Nephron (organoid): ENCODE measurements at regions not wholly inside any gene's neighbourhood (a gene's known extent, or its start where the extent isn't known, plus 50 kb on each side); places are given as distances from the start of the nearest gene placed in this dataset.
"Not testable (repeated sequence)": the region's sequence is repeated elsewhere in the genome, so short reads cannot be mapped to it uniquely, and the experiment has no call there.

Experiments
- H3K27ac Mint-ChIP-seq, 3 experiments: 2 replicates each; pipeline ENCODE4 v1.8.0; 2020; ENCODE audit warnings: mixed read lengths in 3 of 3, mild to moderate bottlenecking in 2 of 3, moderate library complexity in 1 of 3
- H3K27me3 Mint-ChIP-seq: 2 replicates; pipeline ENCODE4 v1.8.0; 2021; ENCODE audit warnings: low read depth, mild to moderate bottlenecking, moderate library complexity, mixed read lengths
- H3K36me3 Mint-ChIP-seq: 2 replicates; pipeline ENCODE4 v1.8.0; 2020; ENCODE audit warnings: low read depth, mixed read lengths
- H3K4me1 Mint-ChIP-seq: 2 replicates; pipeline ENCODE4 v1.8.0; 2020; ENCODE audit warnings: mixed read lengths
- H3K4me3 Mint-ChIP-seq, 3 experiments: 2 replicates each; pipeline ENCODE4 v1.8.0; 2020; ENCODE audit warnings: mild to moderate bottlenecking in 3 of 3, mixed read lengths in 3 of 3, moderate library complexity in 2 of 3
- H3K9me3 Mint-ChIP-seq: 2 replicates; pipeline ENCODE4 v1.8.0; 2020; ENCODE audit warnings: mixed read lengths
- CTCF ChIP-seq, 3 experiments: fragments of 200-600 bp; sonication (generic); IDR thresholded peaks; one replicate each; pipeline ENCODE4 v1.5.0; 2021; ENCODE audit warnings: antibody characterized with exemption in 3 of 3; ENCODE audit not compliant: unreplicated experiment in 3 of 3

- no peak overlapping the region for H3K27ac Mint-ChIP-seq
- no peak overlapping the region for H3K4me3 Mint-ChIP-seq
- H3K4me1 Mint-ChIP-seq: peaks cover under 1% of the 10 kb centered on the region
- H3K9me3 Mint-ChIP-seq: peaks cover 31% of the 10 kb centered on the region
- peaks cover 8% of the 10 kb centered on the region for H3K36me3 Mint-ChIP-seq
- no peak for TF ChIP-seq CTCF (IDR thresholded peaks at IDR 0.05; ENCODE audit: unreplicated experiment in 3 of 3)
- no peaks in the 10 kb centered on the region for H3K27me3 Mint-ChIP-seq
Measured at GRCh38 chr3:18195836-18196235, 229.3 kb downstream of the SATB1 start.

DNA sequence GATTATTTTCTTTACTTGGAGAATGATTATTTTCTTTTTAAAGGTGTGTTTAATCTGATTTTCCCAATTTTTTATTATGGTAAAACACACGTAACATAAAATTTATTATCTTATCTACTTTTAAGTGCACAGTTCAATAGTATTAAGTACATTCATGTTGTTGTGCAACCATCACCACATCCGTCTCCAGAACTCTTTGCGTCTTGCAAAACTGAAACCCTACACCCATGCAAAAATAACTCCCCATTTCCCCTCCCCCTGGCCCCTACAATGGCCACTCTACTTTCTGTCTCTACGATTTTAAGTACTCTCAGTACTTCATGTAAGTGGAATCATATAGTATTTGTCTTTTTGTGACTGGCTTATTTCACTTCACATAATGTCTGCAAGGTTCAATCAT is 230.7 kb downstream of the SATB1 start:
- Mint-ChIP-seq H3K4me3 (no peak overlapping the region), H3K36me3 (peaks cover 8% of the 10 kb centered on the region), H3K4me1 (peaks cover 13% of the 10 kb centered on the region), H3K27me3 (no peaks in the 10 kb centered on the region), H3K27ac (no peak overlapping the region), H3K9me3 (peaks cover 24% of the 10 kb centered on the region)
- no peak for TF ChIP-seq CTCF (IDR thresholded peaks at IDR 0.05; ENCODE audit: unreplicated experiment in 3 of 3)

DNA sequence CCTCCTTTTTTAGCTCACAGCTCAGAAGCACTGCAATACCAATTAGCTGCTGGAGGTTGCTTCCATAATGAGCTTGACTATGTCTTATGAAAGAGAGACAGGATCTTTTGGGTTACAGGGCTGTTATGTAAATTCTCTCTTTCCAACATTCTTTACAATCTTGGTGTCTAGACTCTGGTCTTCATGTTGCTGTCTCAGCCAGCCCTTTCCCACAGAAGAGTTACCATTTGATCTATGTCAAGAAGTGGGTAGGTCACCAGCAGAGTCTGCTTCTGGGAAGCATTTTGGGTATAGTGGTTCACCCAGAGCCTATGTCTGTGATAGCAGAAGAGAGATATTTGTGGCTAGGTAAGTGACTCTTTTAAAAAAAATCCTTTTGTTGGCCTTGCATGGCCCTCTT is 234.5 kb downstream of the SATB1 start:
- Mint-ChIP-seq H3K9me3 (peaks cover 3% of the 10 kb centered on the region), H3K36me3 (no peaks in the 10 kb centered on the region), H3K27me3 (no peaks in the 10 kb centered on the region), H3K4me3 (no peak overlapping the region), H3K4me1 (peaks cover 26% of the 10 kb centered on the region), H3K27ac (peak overlapping the region in 1 of 3 experiments; percentile 7)
- TF ChIP-seq CTCF (IDR thresholded peaks at IDR 0.05; ENCODE audit: unreplicated experiment in 3 of 3): no peak

- no peaks in the 10 kb centered on the region for H3K36me3 Mint-ChIP-seq
- no peak overlapping the region for H3K4me3 Mint-ChIP-seq
- peaks cover under 1% of the 10 kb centered on the region for H3K9me3 Mint-ChIP-seq
- H3K27me3 Mint-ChIP-seq: no peaks in the 10 kb centered on the region
- peak overlapping the region; percentile 4 to 79 (median 60) for H3K27ac Mint-ChIP-seq
- H3K4me1 Mint-ChIP-seq: peaks cover 26% of the 10 kb centered on the region
- no peak for TF ChIP-seq CTCF (IDR thresholded peaks at IDR 0.05; ENCODE audit: unreplicated experiment in 3 of 3)
Measured at GRCh38 chr3:18189282-18190050, 235.7 kb downstream of the SATB1 start.

DNA sequence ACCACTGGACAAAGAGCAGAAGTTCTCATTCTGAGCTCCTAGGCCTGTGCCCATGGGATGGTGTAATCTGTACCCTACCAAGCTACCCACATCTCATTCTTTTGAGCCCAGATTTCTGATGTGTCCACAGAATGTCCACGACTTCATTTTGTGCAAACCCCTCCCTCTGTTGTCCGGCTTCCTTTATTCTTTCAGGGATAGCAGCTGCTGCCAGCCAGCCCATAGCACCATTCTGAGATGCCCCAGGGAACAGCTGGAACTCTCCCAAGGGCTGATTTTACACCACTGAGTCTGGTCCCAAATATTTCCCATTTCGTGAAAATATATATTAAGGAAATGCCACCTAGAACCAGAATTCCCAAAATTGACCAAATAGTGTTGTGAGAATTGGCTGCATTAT is 236.6 kb downstream of the SATB1 start:
- H3K4me3 Mint-ChIP-seq: no peak overlapping the region
- H3K9me3 Mint-ChIP-seq: no peaks in the 10 kb centered on the region
- H3K27ac Mint-ChIP-seq: peak overlapping the region; percentile 4 to 79 (median 39)
- peaks cover 26% of the 10 kb centered on the region for H3K4me1 Mint-ChIP-seq
- H3K36me3 Mint-ChIP-seq: no peaks in the 10 kb centered on the region
- H3K27me3 Mint-ChIP-seq: no peaks in the 10 kb centered on the region
- no peak for TF ChIP-seq CTCF (IDR thresholded peaks at IDR 0.05; ENCODE audit: unreplicated experiment in 3 of 3)

DNA sequence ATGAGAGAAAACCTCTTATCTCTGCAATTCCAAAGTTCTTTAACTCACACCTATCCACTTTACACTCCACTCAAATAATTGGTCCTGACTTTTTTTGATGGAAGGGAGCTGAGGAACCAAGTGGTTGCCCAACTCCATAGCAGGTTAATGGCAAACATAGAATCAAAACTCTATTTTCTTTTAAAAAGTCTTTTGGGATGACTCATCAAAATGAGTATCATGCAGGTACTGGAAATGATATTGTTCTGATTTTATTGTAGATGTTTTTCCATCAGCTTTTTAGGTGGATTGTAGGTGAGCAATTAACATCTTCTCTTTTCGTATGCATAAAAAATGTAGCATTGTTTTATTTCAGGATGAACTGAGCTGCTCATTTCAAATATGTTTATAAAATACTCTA is 239.5 kb downstream of the SATB1 start:
- no peak overlapping the region for H3K4me3 Mint-ChIP-seq
- H3K9me3 Mint-ChIP-seq: no peaks in the 10 kb centered on the region
- TF ChIP-seq CTCF (IDR thresholded peaks at IDR 0.05; ENCODE audit: unreplicated experiment in 3 of 3): no peak
- no peaks in the 10 kb centered on the region for H3K27me3 Mint-ChIP-seq
- H3K27ac Mint-ChIP-seq: no peak overlapping the region
- no peaks in the 10 kb centered on the region for H3K36me3 Mint-ChIP-seq
- peaks cover 23% of the 10 kb centered on the region for H3K4me1 Mint-ChIP-seq

GRCh38 chr3:18182923-18183322 is 242.2 kb downstream of the SATB1 start:
- not testable (repeated sequence) for H3K4me3 Mint-ChIP-seq, H3K9me3 Mint-ChIP-seq, H3K27me3 Mint-ChIP-seq, H3K36me3 Mint-ChIP-seq, H3K27ac Mint-ChIP-seq, H3K4me1 Mint-ChIP-seq
